Lower lobe of right lung (tissue), 2 donors: ENCODE measurements at regions not wholly inside any gene's neighbourhood (a gene's known extent, or its start where the extent isn't known, plus 50 kb on each side); places are given as distances from the start of the nearest gene placed in this dataset.

Experiments used
- ATAC-seq, 2 donors: fragments of 200-7000 bp; cut with Tn5 transposase; one replicate each; pipeline ENCODE4 v1.9.1; 2020 to 2022; ENCODE audit warnings: mild to moderate bottlenecking in 2 of 2, moderate library complexity in 2 of 2
- DNase-seq: peaks from one replicate; pipeline ENCODE4 v3.0.0-alpha.2; 2020
- H3K27ac ChIP-seq: fragments of 200-600 bp; one replicate; pipeline ENCODE4 v1.8.0; 2022
- H3K27me3 ChIP-seq: fragments of 200-600 bp; one replicate; pipeline ENCODE4 v1.8.0; 2022; ENCODE audit warnings: low read depth
- H3K36me3 ChIP-seq: fragments of 200-600 bp; one replicate; pipeline ENCODE4 v1.8.0; 2022; ENCODE audit warnings: mild to moderate bottlenecking
- H3K4me1 ChIP-seq: fragments of 200-600 bp; one replicate; pipeline ENCODE4 v1.8.0; 2022
- H3K4me3 ChIP-seq: fragments of 200-600 bp; one replicate; pipeline ENCODE4 v1.8.0; 2022; ENCODE audit warnings: mild to moderate bottlenecking
- H3K9me3 ChIP-seq: fragments of 200-600 bp; one replicate; pipeline ENCODE4 v1.8.0; 2022
- CTCF ChIP-seq: fragments of 200-600 bp; IDR thresholded peaks from one replicate; pipeline ENCODE4 v1.8.0; 2022; ENCODE audit warnings: antibody characterized with exemption, mild to moderate bottlenecking
- intact Hi-C: fragments of 100-400 bp; cut with DNase I; formaldehyde crosslinking; loops from one replicate; pipeline ENCODE4 v1.11.0; 2022
- donor health status: DM: no; HTN: yes; CAD: no; lungs with severe emphysema.

GRCh38 chr10:118915161-118915560, 114.4 kb upstream of the NANOS1 start:
- DNase-seq (no peak), ATAC-seq (no peak)
- intact Hi-C loops: no loop called here
- TF ChIP-seq CTCF: no peak
- H3K4me3 ChIP-seq: no peak overlapping the region
- H3K9me3 ChIP-seq: no peaks in the 10 kb centered on the region
- H3K36me3 ChIP-seq: no peaks in the 10 kb centered on the region
- no peak overlapping the region for H3K27ac ChIP-seq
- no peaks in the 10 kb centered on the region for H3K27me3 ChIP-seq
- no peaks in the 10 kb centered on the region for H3K4me1 ChIP-seq

DNA sequence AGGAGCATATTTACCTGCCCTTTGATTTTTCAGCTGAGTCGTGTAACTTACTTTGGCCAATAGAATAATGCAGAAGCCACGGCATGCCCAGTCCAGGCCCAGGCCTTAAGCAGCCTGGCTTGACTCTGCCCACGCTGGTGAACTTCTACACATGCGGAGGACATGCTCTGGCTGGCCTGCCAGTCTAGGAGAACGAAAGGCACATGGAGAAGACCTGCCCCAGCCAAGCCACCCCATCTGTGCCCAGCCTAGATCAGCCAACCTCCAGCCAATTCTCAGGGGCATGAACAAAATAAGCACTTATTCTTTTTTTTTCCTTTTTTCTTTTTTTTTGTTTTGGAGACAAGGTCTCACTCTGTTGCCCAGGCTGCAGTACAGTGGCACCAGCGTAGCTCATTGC, 112.7 kb upstream of the NANOS1 start:
- no peak for DNase-seq
- H3K27ac ChIP-seq: no peak overlapping the region
- no peaks in the 10 kb centered on the region for H3K9me3 ChIP-seq
- no peak for ATAC-seq
- intact Hi-C loops: no loop called here
- no peaks in the 10 kb centered on the region for H3K4me1 ChIP-seq
- TF ChIP-seq CTCF: no peak
- no peaks in the 10 kb centered on the region for H3K36me3 ChIP-seq
- H3K4me3 ChIP-seq: no peak overlapping the region
- H3K27me3 ChIP-seq: no peaks in the 10 kb centered on the region

- DNase-seq (no peak), ATAC-seq (no peak)
- no peak overlapping the region for H3K27ac ChIP-seq
- no peaks in the 10 kb centered on the region for H3K4me1 ChIP-seq
- no peaks in the 10 kb centered on the region for H3K36me3 ChIP-seq
- H3K27me3 ChIP-seq: no peaks in the 10 kb centered on the region
- no peaks in the 10 kb centered on the region for H3K9me3 ChIP-seq
- intact Hi-C loops: no loop called here
- no peak for TF ChIP-seq CTCF
- H3K4me3 ChIP-seq: no peak overlapping the region
Measured at GRCh38 chr10:118917701-118918100, 111.8 kb upstream of the NANOS1 start.

DNA sequence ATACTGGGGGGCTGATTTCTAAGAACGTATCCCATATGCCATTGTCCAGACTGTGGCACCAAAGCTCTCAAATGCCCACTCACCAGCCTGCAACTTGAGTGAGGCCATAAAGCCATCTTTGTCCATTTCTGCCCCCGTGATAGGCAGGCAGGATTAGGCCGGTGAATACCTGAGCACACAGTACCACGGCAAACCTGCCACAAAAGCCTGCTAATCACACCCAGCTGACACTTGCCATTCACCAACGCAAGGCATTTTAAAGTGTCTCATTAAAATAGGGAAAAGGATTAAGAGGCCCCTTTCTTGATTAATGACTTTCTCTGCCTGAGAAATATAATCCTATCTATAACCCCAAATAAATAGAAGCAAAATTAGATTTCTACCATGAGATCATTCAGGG, 111.4 kb upstream of the NANOS1 start:
- Histone ChIP-seq H3K27ac (no peak overlapping the region), H3K4me3 (no peak overlapping the region), H3K9me3 (no peaks in the 10 kb centered on the region), H3K27me3 (no peaks in the 10 kb centered on the region), H3K4me1 (no peaks in the 10 kb centered on the region), H3K36me3 (no peaks in the 10 kb centered on the region)
- intact Hi-C loops: no loop called here
- DNase-seq: no peak
- no peak for ATAC-seq
- TF ChIP-seq CTCF: no peak

DNA sequence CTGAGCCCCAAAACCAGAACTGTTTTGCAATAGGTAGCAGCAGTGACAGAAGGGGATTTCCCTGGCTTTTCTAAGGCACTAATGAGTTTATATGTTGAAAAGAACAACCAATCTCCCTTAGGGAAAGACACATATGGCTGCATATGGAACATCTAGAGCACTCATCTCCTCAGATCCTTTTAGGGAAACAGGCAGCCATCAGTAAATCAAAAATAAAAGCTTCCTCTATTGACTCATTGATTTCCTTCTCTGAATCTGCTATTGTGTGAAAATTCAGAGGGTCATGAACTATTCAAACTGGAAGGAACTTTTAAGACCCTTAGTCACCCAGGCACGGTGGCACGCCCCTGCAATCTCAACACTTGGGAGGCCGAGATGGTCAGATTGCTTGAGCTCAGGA, 110.9 kb upstream of the NANOS1 start:
- no peaks in the 10 kb centered on the region for H3K4me1 ChIP-seq
- ATAC-seq (no peak), DNase-seq (no peak)
- H3K9me3 ChIP-seq: no peaks in the 10 kb centered on the region
- no peaks in the 10 kb centered on the region for H3K27me3 ChIP-seq
- H3K36me3 ChIP-seq: no peaks in the 10 kb centered on the region
- no peak for TF ChIP-seq CTCF
- intact Hi-C loops: no loop called here
- H3K27ac ChIP-seq: no peak overlapping the region
- H3K4me3 ChIP-seq: no peak overlapping the region

DNA sequence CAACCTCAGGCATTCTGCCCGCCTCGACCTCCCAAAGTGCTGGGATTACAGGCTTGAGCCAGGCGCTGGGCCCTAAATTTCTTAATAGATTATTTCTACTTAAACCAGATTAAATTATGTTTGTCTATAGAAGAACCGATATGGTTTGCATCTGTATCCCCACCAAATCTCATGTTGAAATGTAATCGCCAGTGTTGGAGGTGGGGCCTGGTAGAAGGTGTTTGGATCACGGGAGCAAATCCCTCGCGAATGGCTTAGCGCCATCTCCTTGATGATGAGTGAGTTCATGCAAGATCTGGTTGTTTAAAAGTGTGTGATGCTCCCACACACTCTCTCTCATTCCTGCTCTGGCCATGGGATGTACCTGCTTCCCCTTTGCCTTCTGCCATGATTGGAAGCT, 109.3 kb upstream of the NANOS1 start:
- no peak for ATAC-seq
- H3K27ac ChIP-seq: no peak overlapping the region
- H3K36me3 ChIP-seq: no peaks in the 10 kb centered on the region
- no peaks in the 10 kb centered on the region for H3K4me1 ChIP-seq
- H3K4me3 ChIP-seq: no peak overlapping the region
- intact Hi-C loops: no loop called here
- no peak for TF ChIP-seq CTCF
- no peak for DNase-seq
- no peaks in the 10 kb centered on the region for H3K27me3 ChIP-seq
- no peaks in the 10 kb centered on the region for H3K9me3 ChIP-seq
